Aorta (tissue), 5 donors: ENCODE measurements at regions not wholly inside any gene's neighbourhood (a gene's known extent, or its start where the extent isn't known, plus 50 kb on each side); places are given as distances from the start of the nearest gene placed in this dataset.

Experiments used
- ATAC-seq: fragments of 200-7000 bp; cut with Tn5 transposase; one replicate; pipeline ENCODE4 v1.9.1; 2022; ENCODE audit warnings: moderate library complexity; ENCODE audit not compliant: low FRiP score
- DNase-seq, 2 donors: peaks; one replicate each; pipeline ENCODE4 v3.0.0-alpha.2; 2020
- H3K27ac ChIP-seq, 2 donors: one replicate each; pipeline ENCODE4 v1.5.1; 2013; ENCODE audit warnings: low read length in 2 of 2, mild to moderate bottlenecking in 2 of 2, moderate library complexity in 2 of 2, control low read depth in 1 of 2, inconsistent platforms in 1 of 2, low read depth in 1 of 2
- H3K27me3 ChIP-seq, 2 donors: one replicate each; pipeline ENCODE4 v1.6.1; 2013; ENCODE audit warnings: control low read depth in 1 of 2, low read length in 1 of 2, mild to moderate bottlenecking in 1 of 2, moderate library complexity in 1 of 2; ENCODE audit not compliant: insufficient read depth in 2 of 2, control insufficient read depth in 1 of 2
- H3K36me3 ChIP-seq, 2 donors: one replicate each; pipeline ENCODE4 v1.6.1; 2013; ENCODE audit warnings: control low read depth in 1 of 2, low read length in 1 of 2, mild to moderate bottlenecking in 1 of 2; ENCODE audit not compliant: insufficient read depth in 2 of 2, control insufficient read depth in 1 of 2
- H3K4me1 ChIP-seq, 2 donors: one replicate each; pipeline ENCODE4 v1.6.1; 2013; ENCODE audit warnings: low read length in 2 of 2, control low read depth in 1 of 2, mild to moderate bottlenecking in 1 of 2, moderate library complexity in 1 of 2; ENCODE audit not compliant: insufficient read depth in 2 of 2, control insufficient read depth in 1 of 2
- H3K4me3 ChIP-seq, 2 donors: one replicate each; pipeline ENCODE4 v1.5.1; 2013; ENCODE audit warnings: low read length in 2 of 2, control low read depth in 1 of 2, mild to moderate bottlenecking in 1 of 2
- H3K9me3 ChIP-seq: one replicate; pipeline ENCODE4 v1.6.1; 2013; ENCODE audit warnings: mild to moderate bottlenecking, low read length; ENCODE audit not compliant: control insufficient read depth
- WGBS, 2 donors: extraction: QIAGEN DNeasy Blood & Tissue Kit; methylation state at CpG; one replicate each; pipeline ENCODE4 v1.1.7; 2013; 5-methylcytosine and 5-hydroxymethylcytosine counted together
- intact Hi-C, 2 donors: fragments of 100-400 bp; cut with DNase I; formaldehyde crosslinking; loops; one replicate each; pipeline versions ENCODE4 v1.14.2 to v1.15.0; 2022
- donor health status: healthy with polysubstance abuse.
- donor health status: Bipolar disorder and iron deficiency.
- donor health status: DM: no; HTN: no; CAD: no.
- donor health status: DM: no; HTN: no; CAD: no.
- donor health status: DM: yes; HTN: yes; CAD: no.

DNA sequence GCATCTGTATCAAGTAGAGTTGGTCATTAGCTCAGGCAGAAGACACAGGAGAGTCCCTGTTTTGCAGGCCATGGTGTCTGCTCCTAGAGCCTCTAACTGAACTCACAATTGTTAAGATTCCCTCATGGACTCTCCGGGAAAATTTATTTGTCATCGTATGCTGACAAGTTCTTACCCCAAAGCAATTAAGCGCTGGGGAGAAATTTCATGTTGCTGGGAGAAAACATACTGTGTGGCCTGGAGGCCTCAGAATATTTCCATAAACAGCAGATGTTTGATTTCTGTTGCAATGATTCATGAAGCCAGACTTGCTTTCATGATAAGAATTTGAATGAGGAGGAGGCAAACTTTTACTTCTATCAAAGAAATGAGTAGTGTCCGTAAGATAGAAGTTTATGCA, 583.2 kb downstream of the GATA3 start:
- peaks cover 0 to 1% of the 10 kb centered on the region in 2 donors for H3K27me3 ChIP-seq
- WGBS, 2 donors, result 64 to 73% methylated on average over 4 of the region's 4 CpGs
- DNase-seq, result no peak
- no peak overlapping the region for H3K27ac ChIP-seq
- no peak overlapping the region for H3K4me3 ChIP-seq
- H3K4me1 ChIP-seq, result no peaks in the 10 kb centered on the region
- no peaks in the 10 kb centered on the region for H3K9me3 ChIP-seq
- ATAC-seq, result no peak
- intact Hi-C loops, result no loop called here
- no peaks in the 10 kb centered on the region for H3K36me3 ChIP-seq

DNA sequence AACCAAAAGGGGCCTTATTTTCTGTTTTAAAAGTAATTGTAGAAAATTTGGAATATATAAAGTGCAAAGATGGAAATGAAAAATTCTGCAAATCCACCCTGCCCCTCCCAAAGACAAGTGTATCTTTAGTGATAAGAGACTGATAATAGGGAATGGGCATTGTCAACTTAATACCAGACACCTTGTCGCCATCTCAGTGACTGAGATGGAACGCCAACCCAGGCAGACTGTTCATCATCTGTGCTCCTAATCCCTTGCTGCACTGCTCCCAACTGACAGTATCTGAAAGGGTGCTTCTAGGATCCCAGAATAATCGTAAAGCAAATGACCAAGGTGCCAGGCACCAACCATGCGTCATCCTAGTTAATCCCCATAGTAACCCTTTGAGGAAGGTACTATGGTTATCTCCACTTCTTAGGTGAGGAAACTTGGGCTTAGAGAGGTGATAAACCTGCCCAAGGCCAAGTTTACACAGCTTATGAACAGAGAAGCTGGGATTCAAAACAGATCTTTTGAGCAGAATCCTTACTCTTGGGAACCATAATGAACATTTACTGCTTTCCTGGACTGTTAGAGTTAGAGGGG, 583.7 kb downstream of the GATA3 start:
- 77 to 78% methylated on average over 4 of the region's 4 CpGs for WGBS, 2 donors
- Histone ChIP-seq H3K27me3 (peaks cover 0 to 1% of the 10 kb centered on the region in 2 donors), H3K9me3 (no peaks in the 10 kb centered on the region), H3K27ac (no peak overlapping the region), H3K36me3 (no peaks in the 10 kb centered on the region), H3K4me3 (no peak overlapping the region), H3K4me1 (no peaks in the 10 kb centered on the region)
- intact Hi-C loops, result no loop called here
- ATAC-seq, result no peak
- DNase-seq, result no peak

GRCh38 chr10:8639486-8640185, 585.1 kb downstream of the GATA3 start:
- no peak for DNase-seq
- ATAC-seq, result no peak
- Histone ChIP-seq H3K4me3 (no peak overlapping the region), H3K9me3 (no peaks in the 10 kb centered on the region), H3K4me1 (no peaks in the 10 kb centered on the region), H3K27me3 (peaks cover 0 to 1% of the 10 kb centered on the region in 2 donors), H3K36me3 (no peaks in the 10 kb centered on the region), H3K27ac (no peak overlapping the region)
- intact Hi-C loops, result no loop called here
- 64 to 66% methylated on average over 6 of the region's 6 CpGs for WGBS, 2 donors

DNA sequence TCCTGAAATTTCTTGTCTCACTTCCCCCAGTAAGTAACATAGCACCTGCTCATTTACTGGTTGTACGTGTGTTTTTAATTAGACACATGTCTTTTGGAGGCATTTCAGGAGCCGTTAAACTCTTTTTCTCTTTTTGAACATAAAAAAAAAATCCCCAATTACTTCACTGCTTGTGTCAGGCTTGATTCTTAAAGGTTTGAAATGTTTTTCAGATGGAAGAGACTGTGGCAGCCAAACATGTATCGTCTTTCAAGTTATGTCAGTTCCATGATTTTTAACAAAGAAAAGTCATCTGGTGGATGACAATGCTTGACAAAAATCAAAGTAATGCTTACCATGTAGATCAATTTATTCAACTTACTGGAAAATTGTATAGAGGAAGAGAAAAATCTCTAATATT, 585.8 kb downstream of the GATA3 start:
- H3K27ac ChIP-seq, result no peak overlapping the region
- WGBS, 2 donors, result 66 to 77% methylated on average over 3 of the region's 3 CpGs
- ATAC-seq (no peak), DNase-seq (no peak)
- H3K9me3 ChIP-seq, result no peaks in the 10 kb centered on the region
- H3K4me1 ChIP-seq, result no peaks in the 10 kb centered on the region
- peaks cover 0 to 1% of the 10 kb centered on the region in 2 donors for H3K27me3 ChIP-seq
- no peak overlapping the region for H3K4me3 ChIP-seq
- intact Hi-C loops, result no loop called here
- no peaks in the 10 kb centered on the region for H3K36me3 ChIP-seq

DNA sequence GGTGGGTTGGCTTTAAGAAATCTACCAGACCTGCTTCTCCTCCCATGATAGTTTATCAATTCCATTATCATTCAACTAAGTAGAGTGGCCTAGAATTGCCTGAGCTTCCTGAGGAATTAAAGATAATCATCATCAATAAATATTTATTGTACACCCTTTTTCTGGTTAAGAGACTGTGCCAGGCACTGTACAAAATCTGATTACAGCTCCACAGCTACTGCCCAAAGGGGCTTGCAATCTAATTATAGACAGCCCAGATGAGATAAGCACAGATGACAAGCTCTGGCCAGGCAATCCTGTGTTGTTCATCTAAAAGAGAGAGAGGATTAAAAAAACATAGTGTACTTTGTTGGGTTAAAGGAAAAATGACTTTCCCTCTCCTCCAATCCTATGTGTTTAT, 586.4 kb downstream of the GATA3 start:
- no peaks in the 10 kb centered on the region for H3K4me1 ChIP-seq
- peaks cover 0 to 1% of the 10 kb centered on the region in 2 donors for H3K27me3 ChIP-seq
- H3K36me3 ChIP-seq, result no peaks in the 10 kb centered on the region
- H3K4me3 ChIP-seq, result no peak overlapping the region
- intact Hi-C loops, result no loop called here
- DNase-seq (no peak), ATAC-seq (no peak)
- no peak overlapping the region for H3K27ac ChIP-seq
- H3K9me3 ChIP-seq, result no peaks in the 10 kb centered on the region

GRCh38 chr10:8656261-8656660, 601.8 kb downstream of the GATA3 start:
- Histone ChIP-seq H3K27me3 (no peaks in the 10 kb centered on the region), H3K4me1 (no peaks in the 10 kb centered on the region), H3K27ac (no peak overlapping the region), H3K9me3 (no peaks in the 10 kb centered on the region), H3K36me3 (no peaks in the 10 kb centered on the region), H3K4me3 (no peak overlapping the region)
- intact Hi-C loops, result no loop called here
- 89 to 93% methylated on average over 4 of the region's 4 CpGs for WGBS, 2 donors
- DNase-seq (no peak), ATAC-seq (no peak)

GRCh38 chr10:8659982-8660381, 605.5 kb downstream of the GATA3 start:
- H3K4me3 ChIP-seq, result no peak overlapping the region
- H3K36me3 ChIP-seq, result no peaks in the 10 kb centered on the region
- DNase-seq (no peak), ATAC-seq (no peak)
- no peak overlapping the region for H3K27ac ChIP-seq
- H3K27me3 ChIP-seq, result no peaks in the 10 kb centered on the region
- H3K9me3 ChIP-seq, result no peaks in the 10 kb centered on the region
- no peaks in the 10 kb centered on the region for H3K4me1 ChIP-seq
- intact Hi-C loops, result no loop called here
- WGBS, 2 donors, result 73 to 77% methylated on average over 2 of the region's 2 CpGs

GRCh38 chr10:8661886-8662285, 607.4 kb downstream of the GATA3 start:
- DNase-seq (no peak), ATAC-seq (no peak)
- no peaks in the 10 kb centered on the region for H3K4me1 ChIP-seq
- H3K4me3 ChIP-seq, result no peak overlapping the region
- H3K27ac ChIP-seq, result no peak overlapping the region
- WGBS, 2 donors, result 82 to 89% methylated on average over 3 of the region's 3 CpGs
- no peaks in the 10 kb centered on the region for H3K27me3 ChIP-seq
- intact Hi-C loops, result no loop called here
- no peaks in the 10 kb centered on the region for H3K9me3 ChIP-seq
- no peaks in the 10 kb centered on the region for H3K36me3 ChIP-seq

- no peaks in the 10 kb centered on the region for H3K27me3 ChIP-seq
- 73 to 79% methylated on average over 2 of the region's 2 CpGs for WGBS, 2 donors
- ATAC-seq (no peak), DNase-seq (no peak)
- no peaks in the 10 kb centered on the region for H3K4me1 ChIP-seq
- H3K27ac ChIP-seq, result no peak overlapping the region
- H3K36me3 ChIP-seq, result no peaks in the 10 kb centered on the region
- no peak overlapping the region for H3K4me3 ChIP-seq
- H3K9me3 ChIP-seq, result peaks cover 2% of the 10 kb centered on the region
- intact Hi-C loops, result no loop called here
Measured at GRCh38 chr10:8663131-8663530, 608.6 kb downstream of the GATA3 start.
